ENCODE measurements at regions not wholly inside any gene's neighbourhood (a gene's known extent, or its start where the extent isn't known, plus 50 kb on each side); places are given as distances from the start of the nearest gene placed in this dataset.

GRCh38 chr10:84659027-84659426, 330.6 kb downstream of the CCSER2 start:
- Mint-ChIP-seq H3K27ac (no peak overlapping the region), H3K36me3 (ENCODE audit: low read depth) (no peaks in the 10 kb centered on the region), H3K4me1 (ENCODE audit: low read depth) (no peaks in the 10 kb centered on the region), H3K9me3 (no peaks in the 10 kb centered on the region), H3K27me3 (ENCODE audit: low read depth) (no peaks in the 10 kb centered on the region), H3K4me3 (no peak overlapping the region)
- CTCF ChIA-PET = no interaction called here
- no peak for DNase-seq
- intact Hi-C loops (cut with micrococcal nuclease) = no loop called here

- Mint-ChIP-seq H3K4me1 (ENCODE audit: low read depth) (no peaks in the 10 kb centered on the region), H3K9me3 (no peaks in the 10 kb centered on the region), H3K4me3 (no peak overlapping the region), H3K36me3 (ENCODE audit: low read depth) (no peaks in the 10 kb centered on the region), H3K27ac (no peak overlapping the region), H3K27me3 (ENCODE audit: low read depth) (no peaks in the 10 kb centered on the region)
- CTCF ChIA-PET = no interaction called here
- no peak for DNase-seq
- intact Hi-C loops (cut with micrococcal nuclease) = no loop called here
These were observed 331.4 kb downstream of the CCSER2 start for GRCh38 chr10:84659497-84660439.

GRCh38 chr10:84660450-84661159, 332.2 kb downstream of the CCSER2 start:
- Mint-ChIP-seq H3K9me3 (no peaks in the 10 kb centered on the region), H3K4me1 (ENCODE audit: low read depth) (no peaks in the 10 kb centered on the region), H3K27ac (no peak overlapping the region), H3K36me3 (ENCODE audit: low read depth) (no peaks in the 10 kb centered on the region), H3K4me3 (no peak overlapping the region), H3K27me3 (ENCODE audit: low read depth) (no peaks in the 10 kb centered on the region)
- no peak for DNase-seq
- intact Hi-C loops (cut with micrococcal nuclease) = no loop called here
- CTCF ChIA-PET = no interaction called here

- no peak for DNase-seq
- CTCF ChIA-PET = interaction anchor here (1.3 kb wide), 1 partner anchor 11 kb away, joined by 3 read pairs; no protein-coding TSS in a partner anchor
- Mint-ChIP-seq H3K27ac (no peak overlapping the region), H3K27me3 (ENCODE audit: low read depth) (no peaks in the 10 kb centered on the region), H3K4me3 (no peak overlapping the region), H3K4me1 (ENCODE audit: low read depth) (no peaks in the 10 kb centered on the region), H3K9me3 (no peaks in the 10 kb centered on the region), H3K36me3 (ENCODE audit: low read depth) (no peaks in the 10 kb centered on the region)
- intact Hi-C loops (cut with micrococcal nuclease) = no loop called here
These were observed 336.8 kb downstream of the CCSER2 start for GRCh38 chr10:84665211-84665610.

- no peaks in the 10 kb centered on the region for H3K4me1 Mint-ChIP-seq (ENCODE audit: low read depth)
- CTCF ChIA-PET = no interaction called here
- peak; percentile 35 for DNase-seq
- no peak overlapping the region for H3K27ac Mint-ChIP-seq
- H3K4me3 Mint-ChIP-seq = no peak overlapping the region
- H3K36me3 Mint-ChIP-seq (ENCODE audit: low read depth) = no peaks in the 10 kb centered on the region
- no peaks in the 10 kb centered on the region for H3K9me3 Mint-ChIP-seq
- H3K27me3 Mint-ChIP-seq (ENCODE audit: low read depth) = no peaks in the 10 kb centered on the region
- intact Hi-C loops (cut with micrococcal nuclease) = no loop called here
These were observed 337.6 kb downstream of the CCSER2 start for GRCh38 chr10:84665883-84666463.

DNA sequence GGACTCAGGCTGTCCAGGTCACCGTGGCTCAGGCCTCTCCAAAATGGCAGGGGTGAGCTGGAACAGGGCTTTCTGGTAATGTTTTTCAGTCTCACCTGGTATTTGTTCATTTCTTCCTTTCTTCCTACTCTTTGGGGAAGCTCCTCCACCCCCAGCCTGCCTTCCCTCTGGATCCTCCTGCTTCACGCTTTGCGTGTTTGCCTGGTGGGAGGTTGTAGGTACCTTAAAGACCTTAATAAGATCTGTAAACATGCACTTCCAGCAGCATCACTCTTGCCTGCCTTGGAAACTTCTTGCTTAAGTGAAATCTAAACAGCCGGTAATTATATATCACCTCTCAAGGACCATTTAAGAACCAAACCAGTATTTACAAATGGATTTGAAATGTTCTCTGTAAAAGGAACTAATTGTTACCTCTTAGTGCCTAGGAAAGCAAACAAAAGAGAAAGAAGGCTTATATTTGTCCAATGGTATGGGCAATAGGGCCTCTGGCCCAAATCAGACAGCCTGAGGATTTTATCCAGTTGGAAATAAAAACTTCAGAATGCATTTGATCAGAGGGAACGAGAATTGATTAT, 339.9 kb downstream of the CCSER2 start:
- H3K4me3 Mint-ChIP-seq = no peak overlapping the region
- H3K27ac Mint-ChIP-seq = no peak overlapping the region
- CTCF ChIA-PET = no interaction called here
- no peaks in the 10 kb centered on the region for H3K27me3 Mint-ChIP-seq (ENCODE audit: low read depth)
- no peaks in the 10 kb centered on the region for H3K9me3 Mint-ChIP-seq
- no peak for DNase-seq
- no peaks in the 10 kb centered on the region for H3K36me3 Mint-ChIP-seq (ENCODE audit: low read depth)
- no peaks in the 10 kb centered on the region for H3K4me1 Mint-ChIP-seq (ENCODE audit: low read depth)
- intact Hi-C loops (cut with micrococcal nuclease) = no loop called here

- CTCF ChIA-PET = no interaction called here
- no peak for DNase-seq
- Mint-ChIP-seq H3K27me3 (ENCODE audit: low read depth) (no peaks in the 10 kb centered on the region), H3K4me3 (no peak overlapping the region), H3K27ac (no peak overlapping the region), H3K9me3 (no peaks in the 10 kb centered on the region), H3K4me1 (ENCODE audit: low read depth) (no peaks in the 10 kb centered on the region), H3K36me3 (ENCODE audit: low read depth) (no peaks in the 10 kb centered on the region)
- intact Hi-C loops (cut with micrococcal nuclease) = no loop called here
These were observed 346.7 kb downstream of the CCSER2 start for GRCh38 chr10:84675060-84675459.

GRCh38 chr10:84676536-84676935, 348.1 kb downstream of the CCSER2 start:
- no peak overlapping the region for H3K4me3 Mint-ChIP-seq
- no peak overlapping the region for H3K27ac Mint-ChIP-seq
- H3K9me3 Mint-ChIP-seq = no peaks in the 10 kb centered on the region
- H3K36me3 Mint-ChIP-seq (ENCODE audit: low read depth) = no peaks in the 10 kb centered on the region
- DNase-seq = no peak
- intact Hi-C loops (cut with micrococcal nuclease) = no loop called here
- H3K27me3 Mint-ChIP-seq (ENCODE audit: low read depth) = no peaks in the 10 kb centered on the region
- CTCF ChIA-PET = interaction anchor here (1.2 kb wide), 1 partner anchor 136 kb away, joined by 5 read pairs; no protein-coding TSS in a partner anchor
- no peaks in the 10 kb centered on the region for H3K4me1 Mint-ChIP-seq (ENCODE audit: low read depth)

GRCh38 chr10:84681781-84682180, 353.4 kb downstream of the CCSER2 start:
- Mint-ChIP-seq H3K9me3 (no peaks in the 10 kb centered on the region), H3K27me3 (ENCODE audit: low read depth) (no peaks in the 10 kb centered on the region), H3K27ac (no peak overlapping the region), H3K36me3 (ENCODE audit: low read depth) (no peaks in the 10 kb centered on the region), H3K4me3 (no peak overlapping the region), H3K4me1 (ENCODE audit: low read depth) (no peaks in the 10 kb centered on the region)
- intact Hi-C loops (cut with micrococcal nuclease) = no loop called here
- no peak for DNase-seq
- CTCF ChIA-PET = no interaction called here

GRCh38 chr10:84683550-84683949, 355.2 kb downstream of the CCSER2 start:
- Mint-ChIP-seq H3K27ac (no peak overlapping the region), H3K36me3 (ENCODE audit: low read depth) (no peaks in the 10 kb centered on the region), H3K4me1 (ENCODE audit: low read depth) (no peaks in the 10 kb centered on the region), H3K4me3 (no peak overlapping the region), H3K27me3 (ENCODE audit: low read depth) (no peaks in the 10 kb centered on the region), H3K9me3 (no peaks in the 10 kb centered on the region)
- no peak for DNase-seq
- CTCF ChIA-PET = no interaction called here
- intact Hi-C loops (cut with micrococcal nuclease) = no loop called here

DNA sequence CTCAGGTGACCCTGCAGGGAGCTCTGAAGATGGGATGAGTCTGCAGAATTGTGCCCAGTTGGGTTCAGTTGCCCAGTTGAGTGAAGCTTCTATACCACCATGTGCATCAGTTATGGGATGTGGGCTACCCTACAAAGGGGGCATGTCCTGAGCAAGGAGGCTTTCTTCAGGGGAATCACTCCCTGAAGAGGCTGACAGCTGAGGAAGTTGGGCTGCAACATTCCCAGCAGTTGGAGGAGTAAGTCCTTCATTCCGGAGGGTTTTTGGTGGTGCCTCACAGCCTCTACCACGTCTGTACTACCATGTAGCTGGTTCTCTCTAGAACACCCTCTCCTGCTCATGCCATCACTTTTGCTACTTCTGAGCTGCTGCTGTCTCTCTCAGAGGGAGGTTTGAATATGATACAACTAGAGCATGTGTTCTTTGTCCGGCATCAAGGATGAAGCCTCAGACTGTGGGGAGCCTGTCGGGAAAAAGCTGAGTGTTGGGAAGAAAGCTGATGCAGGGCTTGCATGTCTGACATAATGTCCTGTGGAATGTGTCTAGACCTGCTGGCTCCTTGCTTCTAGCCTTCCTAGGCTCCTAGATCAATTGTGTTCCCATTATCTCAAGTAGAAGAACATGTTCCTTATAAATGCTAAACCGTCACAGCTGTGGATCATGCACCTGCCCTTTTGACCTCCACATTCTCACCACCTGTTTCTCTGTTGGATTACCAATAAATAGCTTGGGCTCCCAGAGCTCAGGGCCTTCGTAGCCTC, 355.8 kb downstream of the CCSER2 start:
- H3K36me3 Mint-ChIP-seq (ENCODE audit: low read depth) = no peaks in the 10 kb centered on the region
- H3K4me1 Mint-ChIP-seq (ENCODE audit: low read depth) = no peaks in the 10 kb centered on the region
- no peaks in the 10 kb centered on the region for H3K27me3 Mint-ChIP-seq (ENCODE audit: low read depth)
- H3K9me3 Mint-ChIP-seq = no peaks in the 10 kb centered on the region
- H3K4me3 Mint-ChIP-seq = no peak overlapping the region
- intact Hi-C loops (cut with micrococcal nuclease) = no loop called here
- H3K27ac Mint-ChIP-seq = no peak overlapping the region
- no peak for DNase-seq
- CTCF ChIA-PET = no interaction called here

DNA sequence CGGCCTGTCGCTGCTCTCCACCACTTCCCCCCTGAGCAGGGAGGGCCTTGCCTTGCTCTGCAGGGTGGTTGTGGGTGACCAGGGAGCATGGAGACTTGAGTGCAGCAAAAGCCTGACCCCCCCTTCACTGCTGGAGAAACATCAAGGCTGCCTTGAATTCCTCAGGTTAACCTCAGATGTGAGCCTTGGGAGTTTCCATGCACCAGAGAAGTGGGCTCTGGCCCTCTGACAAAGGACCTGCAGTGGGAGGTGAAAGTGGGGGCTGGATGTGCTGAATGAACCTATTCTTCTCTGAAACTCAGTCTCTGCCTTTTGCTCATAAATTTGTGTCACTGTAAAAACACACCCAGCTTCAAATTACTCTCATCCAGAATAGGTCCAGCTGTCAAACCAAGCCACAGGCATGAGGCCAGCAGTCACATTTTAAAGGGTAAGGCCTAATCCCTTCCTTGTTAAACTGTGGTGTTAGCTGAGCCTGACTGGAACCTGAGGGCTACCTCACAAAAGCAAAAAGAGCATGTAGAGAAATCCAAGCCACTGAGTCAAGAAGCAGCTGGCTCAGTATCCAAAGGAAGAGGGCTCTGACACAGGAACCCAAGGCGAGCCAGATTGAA, 356.8 kb downstream of the CCSER2 start:
- no peak for DNase-seq
- no peaks in the 10 kb centered on the region for H3K27me3 Mint-ChIP-seq (ENCODE audit: low read depth)
- intact Hi-C loops (cut with micrococcal nuclease) = no loop called here
- CTCF ChIA-PET = no interaction called here
- no peaks in the 10 kb centered on the region for H3K9me3 Mint-ChIP-seq
- no peak overlapping the region for H3K4me3 Mint-ChIP-seq
- no peaks in the 10 kb centered on the region for H3K4me1 Mint-ChIP-seq (ENCODE audit: low read depth)
- no peaks in the 10 kb centered on the region for H3K36me3 Mint-ChIP-seq (ENCODE audit: low read depth)
- no peak overlapping the region for H3K27ac Mint-ChIP-seq
